Stimulated activated CD4-positive, alpha-beta T cell treated with anti-CD3 and anti-CD28 coated beads, TNF-alpha, amount 100 ng/mL, for 1 hour (primary cell): ENCODE measurements at regions not wholly inside any gene's neighbourhood (a gene's known extent, or its start where the extent isn't known, plus 50 kb on each side); places are given as distances from the start of the nearest gene placed in this dataset.
"Not testable (repeated sequence)": the region's sequence is repeated elsewhere in the genome, so short reads cannot be mapped to it uniquely, and the experiment has no call there.

Source experiments
- DNase-seq, 3 donors: peaks; one replicate each; pipeline ENCODE4 v3.0.0-alpha.2; 2020; ENCODE audit warnings: low read depth in 3 of 3, low spot score in 1 of 3

DNA sequence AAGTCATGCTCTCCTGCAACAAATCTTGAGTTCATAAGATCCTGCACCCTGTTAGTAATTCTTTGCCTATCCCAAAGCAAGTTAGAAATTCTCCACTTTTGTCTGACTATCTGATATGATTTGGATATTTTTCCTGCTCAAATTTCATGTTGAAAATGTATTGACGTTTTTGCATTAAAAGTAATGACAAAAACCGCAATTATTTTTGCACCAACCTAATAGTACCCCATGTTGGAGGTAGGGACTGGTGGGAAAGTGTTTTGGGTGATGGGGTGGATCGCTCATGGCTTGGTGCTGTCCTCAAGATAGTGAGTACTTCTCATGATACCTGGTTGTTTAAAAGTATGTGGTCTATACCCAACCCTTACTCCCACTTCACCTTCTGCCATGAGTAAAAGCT lies 713.4 kb downstream of the CDH18 start:
- DNase-seq: no peak

DNA sequence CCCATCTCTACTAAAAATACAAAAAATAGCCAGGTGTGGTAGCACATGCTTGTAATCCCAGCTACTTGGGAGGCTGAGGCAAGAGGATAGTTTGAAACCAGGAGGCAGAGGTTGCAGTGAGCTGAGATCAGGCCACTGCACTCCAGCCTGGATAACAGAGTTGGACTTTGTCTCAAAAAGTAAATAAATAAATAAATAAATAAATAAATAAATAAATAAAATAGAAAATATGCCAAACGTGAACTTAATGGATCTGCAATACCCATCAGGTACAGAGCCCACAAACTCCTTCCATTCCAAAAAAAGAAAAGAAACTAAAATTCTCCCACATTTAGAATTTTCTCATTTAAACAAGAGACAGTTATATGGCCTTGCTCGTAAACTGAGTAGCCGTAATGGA lies 702.7 kb downstream of the CDH18 start:
- DNase-seq: no peak

DNA sequence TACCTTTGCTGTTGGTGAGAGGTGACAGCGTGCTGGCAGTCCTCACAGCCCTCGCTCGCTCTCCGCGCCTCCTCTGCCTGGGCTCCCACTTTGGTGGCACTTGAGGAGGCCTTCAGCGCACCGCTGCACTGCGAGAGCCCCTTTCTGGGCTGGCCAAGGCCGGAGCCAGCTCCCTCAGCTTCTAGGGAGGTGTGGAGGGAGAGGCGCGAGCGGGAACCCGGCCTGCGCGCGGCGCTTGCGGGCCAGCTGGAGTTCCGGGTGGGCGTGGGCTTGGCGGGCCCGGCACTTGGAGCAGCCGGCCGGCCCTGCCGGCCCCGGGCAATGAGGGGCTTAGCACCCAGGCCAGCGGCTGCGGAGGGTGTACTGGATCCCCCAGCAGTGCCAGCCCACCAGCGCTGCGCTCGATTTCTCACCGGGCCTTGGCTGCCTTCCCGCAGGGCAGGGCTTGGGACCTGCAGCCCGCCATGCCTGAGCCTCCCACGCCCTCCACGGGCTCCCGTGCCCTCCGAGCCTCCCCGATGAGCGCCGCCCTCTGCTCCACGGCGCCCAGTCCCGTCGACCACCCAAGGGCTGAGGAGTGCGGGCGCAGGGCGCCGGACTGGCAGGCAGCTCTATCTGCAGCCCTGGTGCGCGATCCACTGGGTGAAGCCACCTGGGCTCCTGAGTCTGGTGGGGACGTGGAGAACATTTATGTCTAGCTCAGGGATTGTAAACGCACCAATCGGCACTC lies 700.3 kb downstream of the CDH18 start:
- DNase-seq: not testable (repeated sequence)

DNA sequence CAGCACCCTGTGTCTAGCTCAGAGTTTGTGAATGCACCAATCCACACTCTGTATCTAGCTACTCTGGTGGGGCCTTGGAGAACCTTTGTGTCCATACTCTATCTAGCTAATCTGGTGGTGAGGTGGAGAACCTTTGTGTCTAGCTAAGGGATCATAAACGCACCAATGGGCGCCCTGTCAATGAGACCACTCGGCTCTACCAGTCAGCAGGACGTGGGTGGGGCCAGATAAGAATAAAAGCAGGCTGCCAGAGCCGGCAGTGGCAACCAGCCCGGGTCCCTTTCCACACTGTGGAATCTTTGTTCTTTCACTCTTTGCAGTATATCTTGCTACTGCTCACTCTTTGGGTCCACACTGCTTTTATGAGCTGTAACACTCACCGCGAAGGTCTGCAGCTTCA lies 699.7 kb downstream of the CDH18 start:
- DNase-seq: not testable (repeated sequence)

DNA sequence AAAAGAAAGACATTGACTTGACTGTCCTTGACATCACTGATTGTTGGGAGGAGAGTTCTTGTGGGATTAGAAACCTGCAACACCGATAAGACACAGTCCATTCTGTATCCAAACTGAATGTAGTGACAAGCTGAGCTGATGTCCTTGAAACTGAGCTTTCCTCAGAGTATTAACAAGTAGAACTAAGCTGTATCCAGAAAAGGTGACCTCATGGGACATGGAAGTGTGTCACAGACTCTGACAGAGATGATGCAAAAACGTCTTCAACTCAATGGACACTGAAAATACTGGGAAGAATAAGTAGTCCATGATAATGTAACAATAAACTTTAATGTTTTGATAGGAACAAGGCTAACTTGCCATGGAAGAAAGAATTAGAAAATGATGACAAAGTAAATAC lies 690.1 kb downstream of the CDH18 start:
- no peak for DNase-seq

DNA sequence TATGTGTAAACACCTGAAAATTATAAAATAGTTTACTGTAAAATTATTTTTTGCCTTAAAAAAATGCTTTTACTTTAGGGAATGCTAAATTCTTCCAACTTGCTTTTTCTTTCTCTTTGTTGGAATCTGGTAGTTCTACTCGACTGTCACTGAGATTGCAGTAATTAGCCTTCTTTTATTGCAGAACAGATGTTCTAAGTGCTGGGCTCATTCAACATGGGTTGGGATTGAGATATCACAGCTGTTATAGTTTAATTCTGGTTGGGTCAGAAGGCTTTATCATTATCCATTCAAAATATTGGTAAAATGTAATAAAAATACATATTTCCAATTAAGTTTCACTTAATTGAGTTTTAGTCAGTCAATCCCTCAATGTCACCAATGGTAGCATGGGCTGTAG lies 686.7 kb downstream of the CDH18 start:
- DNase-seq: no peak

DNA sequence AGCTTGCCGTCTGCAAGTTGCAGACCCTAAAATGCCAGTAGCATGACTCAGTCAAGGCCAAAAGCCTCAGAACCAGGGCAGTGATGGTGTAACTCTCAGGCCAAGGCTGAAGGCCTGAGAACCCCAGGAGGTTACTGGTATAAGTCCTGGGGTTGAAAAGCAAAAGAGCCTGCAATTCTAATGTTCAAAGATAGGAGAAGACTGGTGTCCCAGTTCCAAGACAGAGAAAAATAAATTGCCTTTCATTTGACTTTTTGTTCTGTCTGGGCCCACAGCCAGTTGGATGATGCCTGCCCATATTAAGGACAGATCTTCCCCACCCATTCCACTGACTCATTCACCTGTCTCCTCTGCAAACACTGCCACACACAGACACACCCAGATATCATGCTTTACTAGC lies 673.2 kb downstream of the CDH18 start:
- DNase-seq: no peak

DNA sequence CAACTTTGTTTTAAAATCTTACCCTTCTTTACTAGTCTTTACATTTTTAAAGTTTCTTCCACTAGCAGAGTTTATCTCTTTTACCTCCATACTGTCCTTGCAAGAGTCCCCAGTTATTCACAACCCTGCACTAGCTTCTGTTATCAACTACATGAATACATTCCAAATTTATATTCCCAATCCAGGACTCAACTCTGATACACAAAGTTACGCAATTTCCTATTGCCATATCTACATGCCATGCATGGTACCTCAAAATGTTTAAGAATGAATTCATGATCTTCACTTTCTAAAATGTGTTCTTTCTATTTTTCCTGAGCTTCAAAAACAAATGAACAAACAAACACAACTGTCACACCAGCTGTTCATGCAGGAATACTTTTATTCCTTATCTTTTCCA lies 668.7 kb downstream of the CDH18 start:
- no peak for DNase-seq

DNA sequence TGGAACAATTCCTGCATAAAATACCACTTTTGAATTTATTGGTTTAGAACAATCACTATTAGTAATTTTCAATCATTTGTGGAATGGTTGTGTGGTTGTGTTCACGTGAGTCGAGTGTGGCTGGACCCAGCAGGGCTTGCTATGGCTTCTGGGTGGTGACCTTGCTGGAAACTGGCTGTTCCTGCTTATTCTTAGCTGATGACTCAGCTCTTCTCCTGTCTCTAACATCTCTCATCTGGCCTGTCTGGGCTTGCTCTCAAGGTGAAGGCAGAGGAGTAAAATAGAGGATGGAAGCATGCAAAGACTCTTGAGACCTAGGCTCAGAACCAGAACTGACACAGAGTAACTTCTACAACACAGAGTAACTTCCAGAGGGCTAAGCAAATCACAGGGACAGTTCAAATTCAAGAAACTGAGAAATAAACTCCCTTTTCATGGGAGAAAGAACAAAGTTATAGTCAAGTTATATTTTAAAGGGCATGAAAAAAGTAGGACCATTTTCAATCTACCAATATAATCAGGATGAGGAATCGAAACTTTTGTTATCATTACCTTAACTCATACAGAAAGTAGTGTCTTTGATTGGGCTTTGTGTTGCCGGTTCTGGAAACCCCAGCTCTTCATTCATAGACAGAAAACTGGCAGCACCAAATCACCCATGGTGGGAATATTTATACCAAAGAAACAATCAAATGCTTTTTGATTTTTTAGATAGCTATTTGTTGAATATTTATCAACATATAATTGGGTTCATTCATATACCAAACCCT lies 665.1 kb downstream of the CDH18 start:
- no peak for DNase-seq

DNA sequence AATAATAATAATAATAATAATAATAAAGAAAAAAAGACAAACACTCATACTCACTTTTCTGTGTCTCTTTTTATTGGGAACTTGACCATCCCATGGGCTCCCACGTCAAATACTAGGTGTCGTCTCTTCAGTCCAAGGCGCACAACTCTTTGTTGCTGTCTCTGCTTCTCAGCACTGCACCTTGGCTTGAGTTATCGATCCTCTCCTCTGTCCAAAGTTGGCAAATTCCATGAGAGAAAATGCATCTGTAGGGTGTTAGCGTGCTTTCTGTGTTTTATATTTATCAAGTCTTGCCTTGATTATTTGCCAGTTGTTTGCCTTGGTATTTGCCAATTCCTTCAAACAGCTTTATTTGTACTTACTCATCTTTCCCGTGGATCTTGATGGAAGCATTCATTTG lies 653.7 kb downstream of the CDH18 start:
- no peak for DNase-seq

DNA sequence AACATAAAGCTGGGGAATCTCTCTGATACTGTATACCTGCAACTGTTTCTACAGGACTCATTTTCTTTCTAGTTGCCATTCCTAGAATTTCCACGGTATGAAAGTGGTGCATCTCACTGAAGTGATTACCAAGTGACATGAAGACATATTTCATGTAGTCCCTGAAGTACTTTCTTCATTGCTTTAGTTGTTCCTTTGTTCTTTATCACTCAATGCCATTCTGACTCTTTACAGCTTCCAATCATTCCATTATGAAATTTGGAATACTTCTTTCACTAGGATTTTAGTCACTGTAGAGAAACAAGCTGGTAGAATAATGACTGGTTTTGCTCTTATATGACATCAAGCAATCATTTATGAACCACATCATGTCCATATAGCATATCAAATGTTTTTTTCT lies 645.1 kb downstream of the CDH18 start:
- no peak for DNase-seq

DNA sequence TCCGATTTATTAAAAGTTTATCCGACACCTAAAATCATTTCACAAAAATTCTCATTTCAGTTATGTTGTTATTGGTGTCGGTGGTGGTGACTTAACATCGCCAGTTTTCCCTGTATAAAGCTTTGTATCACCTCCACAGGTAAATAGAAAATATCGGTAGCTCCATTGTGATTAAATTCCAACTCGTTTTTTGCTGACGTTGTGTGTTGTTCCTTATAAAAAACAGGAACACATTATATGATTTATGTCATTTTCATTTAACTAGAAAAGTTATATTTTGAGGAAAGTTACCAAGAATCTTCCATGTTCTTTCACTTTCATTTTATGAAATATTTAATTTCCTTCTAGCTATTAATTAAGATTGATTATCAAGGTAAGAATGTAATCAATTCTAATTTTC lies 635.9 kb downstream of the CDH18 start:
- no peak for DNase-seq

DNA sequence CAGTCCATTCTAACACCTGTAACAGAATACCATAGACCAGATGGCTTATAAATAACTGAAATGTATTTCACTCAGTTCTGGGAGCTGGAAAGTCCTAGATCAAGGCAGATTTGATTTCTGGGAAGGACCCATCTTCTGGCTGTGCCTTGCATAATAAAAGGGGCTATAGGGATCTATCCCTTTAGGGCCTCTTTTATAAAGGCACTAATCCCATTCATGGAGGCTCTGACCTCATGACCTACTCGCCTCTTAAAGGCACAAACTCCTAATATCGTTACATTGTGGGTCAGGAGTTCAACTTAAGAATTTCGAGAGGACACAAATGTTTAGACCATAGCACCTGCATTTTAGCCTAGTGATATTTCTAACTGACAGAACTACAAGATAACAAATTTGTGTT lies 619.0 kb downstream of the CDH18 start:
- no peak for DNase-seq

DNA sequence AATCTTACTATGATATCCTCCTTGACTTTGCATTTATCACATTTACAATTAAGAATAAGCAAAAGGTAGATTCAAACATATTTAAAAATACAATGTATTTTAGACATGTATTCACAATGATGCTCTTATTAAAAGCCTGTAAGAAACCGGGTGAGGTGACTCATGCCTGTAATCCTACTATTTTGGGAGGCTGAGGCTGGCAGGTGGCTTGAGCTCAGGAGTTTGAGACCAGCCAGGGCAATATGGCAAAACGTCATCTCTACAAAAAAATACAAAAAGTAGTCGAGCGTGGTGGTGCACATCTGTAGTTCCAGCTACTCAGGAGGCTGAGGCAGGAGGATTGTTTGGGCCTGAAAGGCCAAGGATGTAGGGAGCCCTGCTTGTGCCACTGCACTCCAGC lies 618.4 kb downstream of the CDH18 start:
- no peak for DNase-seq

DNA sequence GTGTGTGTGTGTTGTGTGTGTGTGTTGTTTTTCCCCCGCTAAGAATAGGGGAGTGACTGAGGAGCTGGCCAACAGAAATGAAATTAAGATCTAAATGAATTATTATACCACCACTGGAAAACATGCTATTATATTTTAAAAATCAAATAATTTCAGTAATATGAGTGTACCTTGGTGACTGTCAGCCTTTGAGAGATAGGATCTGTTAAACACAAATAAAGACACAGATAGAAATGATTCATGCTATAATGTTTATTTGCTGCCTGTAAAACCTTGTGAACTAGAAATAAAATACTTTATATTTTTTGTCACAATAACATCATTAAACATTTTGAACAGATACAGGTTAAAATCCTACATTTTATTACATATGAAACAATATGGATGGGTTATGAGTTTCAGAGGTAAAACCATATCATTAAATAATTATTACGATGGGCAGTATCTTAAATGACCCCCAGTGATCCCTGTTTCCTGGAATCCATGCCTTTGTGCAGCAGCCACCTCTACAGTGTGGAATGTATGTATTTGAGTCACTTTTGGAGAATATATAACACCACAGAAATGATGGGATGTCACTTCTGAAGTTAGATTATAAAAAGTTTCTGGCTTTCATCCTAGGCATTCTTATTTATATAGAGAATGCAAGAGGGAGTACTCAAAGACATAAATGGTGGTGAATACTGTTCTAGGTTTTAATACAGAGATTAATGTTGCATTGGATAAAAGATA lies 617.2 kb downstream of the CDH18 start:
- DNase-seq: no peak

DNA sequence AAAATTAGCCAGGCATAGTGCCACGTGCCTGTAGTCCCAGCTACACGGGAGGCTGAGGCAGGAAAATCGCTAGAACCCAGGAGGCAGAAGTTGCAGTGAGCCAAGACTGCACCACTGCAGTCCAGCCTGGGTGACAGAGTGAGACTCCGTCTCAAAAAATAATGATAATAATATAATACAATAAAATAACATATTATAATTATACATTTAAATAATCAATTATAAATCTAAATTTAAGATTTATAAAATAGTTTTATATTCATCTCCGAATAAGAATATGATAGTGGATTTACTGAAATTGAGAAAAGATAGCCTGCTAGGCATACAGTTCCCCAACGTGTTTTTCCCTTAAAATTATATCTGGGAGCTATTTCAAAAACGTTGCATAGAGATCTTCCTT lies 599.6 kb downstream of the CDH18 start:
- DNase-seq: no peak

DNA sequence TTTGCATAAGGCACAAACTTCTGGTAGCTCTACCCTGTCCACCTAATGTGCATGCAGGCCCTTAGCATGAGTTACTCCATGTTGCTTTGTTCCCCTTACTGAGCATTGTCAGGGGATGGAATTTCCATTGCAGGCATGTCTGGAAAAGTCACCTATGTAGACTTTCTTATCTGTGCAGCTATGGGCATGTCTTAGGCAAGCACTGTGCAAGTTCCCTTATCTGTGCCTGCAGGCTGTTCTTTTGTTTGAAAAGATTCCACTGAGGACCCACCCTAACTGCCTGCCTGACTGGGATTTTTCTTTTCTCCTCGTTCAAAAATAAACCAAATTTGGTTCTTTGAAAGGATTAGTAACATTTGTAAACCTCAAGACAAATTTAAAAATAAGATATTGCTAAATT lies 587.0 kb downstream of the CDH18 start:
- DNase-seq: no peak

DNA sequence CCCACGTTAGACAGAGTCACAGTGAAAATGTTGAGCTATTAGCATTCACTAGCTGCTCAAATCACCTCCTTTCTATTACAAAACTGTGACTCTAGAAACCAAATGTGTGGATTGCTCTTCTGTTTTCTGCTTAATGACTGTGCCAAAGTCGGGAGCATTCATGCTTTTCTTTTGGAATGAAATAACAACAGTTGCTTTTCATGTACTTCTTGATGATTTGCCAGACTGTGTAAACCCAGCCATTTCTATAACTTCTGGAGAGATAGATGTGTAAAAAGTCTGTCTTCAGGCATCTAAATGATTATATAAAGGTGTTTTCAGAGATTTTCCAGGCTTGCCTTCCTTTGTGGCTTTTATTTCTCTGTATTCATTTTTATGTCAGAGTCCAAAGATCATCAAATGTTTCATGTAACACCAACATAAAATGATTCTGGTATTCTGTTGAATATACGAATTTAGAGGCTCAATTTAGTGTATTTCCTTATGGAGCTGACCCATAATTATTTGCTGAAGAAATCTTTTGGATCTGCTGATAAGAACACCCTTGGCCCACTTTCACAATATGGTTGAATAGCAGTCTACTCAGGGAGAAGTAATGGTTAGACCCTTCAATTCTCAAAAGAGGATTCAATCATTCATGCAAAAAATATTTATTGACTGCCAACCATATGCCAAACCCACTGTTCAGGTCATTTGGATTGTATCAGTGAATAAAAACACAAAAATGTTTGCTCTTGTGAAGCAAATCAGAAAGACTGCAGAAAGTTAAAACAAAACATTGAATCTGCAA lies 581.2 kb downstream of the CDH18 start:
- DNase-seq: no peak

DNA sequence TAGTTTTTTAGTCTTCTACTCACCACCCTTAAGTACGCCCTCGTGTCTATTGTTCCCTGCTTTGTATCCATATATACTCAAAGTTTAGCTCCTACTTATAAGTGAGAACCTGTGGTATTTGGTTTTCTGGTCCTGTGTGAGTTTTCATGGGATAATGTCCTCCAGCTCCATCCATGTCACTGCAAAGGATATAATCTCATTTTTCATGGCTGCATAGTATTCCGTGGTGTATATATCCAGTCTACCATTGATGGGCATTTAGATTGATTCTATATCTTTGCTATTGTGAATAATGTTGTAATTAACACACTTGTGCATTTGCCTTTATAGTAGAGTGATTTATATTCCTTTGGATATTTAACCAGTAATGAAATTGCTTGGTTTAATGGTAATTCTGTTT lies 579.9 kb downstream of the CDH18 start:
- no peak for DNase-seq

DNA sequence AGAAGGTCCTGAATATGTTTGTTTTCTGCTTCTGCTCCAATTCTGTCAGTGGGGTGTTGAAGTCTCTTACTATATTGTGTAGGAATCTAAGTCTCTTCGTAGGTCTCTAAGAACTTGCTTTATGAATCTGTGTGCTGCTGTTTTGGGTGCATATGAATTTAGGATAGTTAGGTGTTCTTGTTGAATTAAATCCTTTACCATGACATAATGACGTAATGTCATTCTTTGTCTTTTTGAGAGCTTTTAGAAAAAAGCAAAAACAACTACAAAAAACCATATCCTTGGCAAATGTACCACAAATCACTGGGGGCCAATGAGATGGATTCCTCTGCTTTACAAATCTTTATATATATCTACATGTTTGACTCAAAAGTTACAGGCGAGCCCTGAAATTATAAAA lies 576.1 kb downstream of the CDH18 start:
- DNase-seq: no peak
